Activated CD4-positive, alpha-beta T cell treated with anti-CD3 and anti-CD28 coated beads, Interleukin-10, Interleukin-2, amounts not matched to agents 100 ng/mL and 50 ng/mL, durations not matched to agents 16 hours and 8 hours (primary cell): ENCODE measurements at regions not wholly inside any gene's neighbourhood (a gene's known extent, or its start where the extent isn't known, plus 50 kb on each side); places are given as distances from the start of the nearest gene placed in this dataset.

Experiments
- DNase-seq: peaks from one replicate; pipeline ENCODE4 v3.0.0-alpha.2; 2020

GRCh38 chr1:72362538-72362937, 80.2 kb upstream of the NEGR1 start:
- DNase-seq: no peak

DNA sequence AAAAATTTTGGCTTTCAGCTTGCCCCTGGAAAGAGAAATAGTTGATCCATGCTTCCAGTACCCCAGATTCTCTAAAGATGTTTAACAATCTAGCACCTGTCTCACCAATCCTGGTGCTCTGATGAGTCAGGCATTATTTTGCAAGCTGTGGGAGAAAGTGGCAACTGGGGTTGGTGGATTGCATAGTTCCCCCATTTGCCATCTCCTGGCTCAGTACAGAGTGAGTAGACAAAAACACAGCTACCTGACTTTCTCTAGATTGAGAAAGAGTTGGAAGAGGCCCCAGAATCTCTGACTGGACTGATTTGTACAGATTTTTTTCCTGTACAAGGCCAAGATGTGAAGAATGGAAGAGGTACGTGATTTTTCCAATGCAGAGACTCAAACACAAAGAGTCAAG, 75.1 kb upstream of the NEGR1 start:
- no peak for DNase-seq

- no peak for DNase-seq
Observed at GRCh38 chr1:72355899-72356298, 73.6 kb upstream of the NEGR1 start.

DNA sequence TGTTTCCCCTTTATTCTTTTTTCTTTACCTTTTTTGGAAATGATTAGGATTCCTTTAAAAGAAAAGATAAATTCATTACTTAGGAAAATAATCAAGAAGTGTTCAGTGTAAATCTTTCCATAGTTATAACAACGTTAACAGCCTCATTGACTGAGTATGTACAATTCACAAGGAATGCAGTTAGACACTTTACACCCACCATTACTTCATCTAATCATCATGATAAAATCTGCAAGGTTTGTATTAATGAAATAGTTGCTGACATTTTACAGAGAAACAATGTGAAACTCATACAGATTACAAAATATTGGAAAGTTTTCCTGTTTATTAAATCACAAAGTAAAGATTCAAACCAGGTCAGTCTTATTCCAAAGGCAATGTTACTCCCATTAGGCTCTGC, 59.3 kb upstream of the NEGR1 start:
- no peak for DNase-seq

- no peak for DNase-seq
Observed at GRCh38 chr1:72336776-72337175, 54.4 kb upstream of the NEGR1 start.
